ENCODE measurements at regions not wholly inside any gene's neighbourhood (a gene's known extent, or its start where the extent isn't known, plus 50 kb on each side); places are given as distances from the start of the nearest gene placed in this dataset.
"Not testable (repeated sequence)": the region's sequence is repeated elsewhere in the genome, so short reads cannot be mapped to it uniquely, and the experiment has no call there.

DNA sequence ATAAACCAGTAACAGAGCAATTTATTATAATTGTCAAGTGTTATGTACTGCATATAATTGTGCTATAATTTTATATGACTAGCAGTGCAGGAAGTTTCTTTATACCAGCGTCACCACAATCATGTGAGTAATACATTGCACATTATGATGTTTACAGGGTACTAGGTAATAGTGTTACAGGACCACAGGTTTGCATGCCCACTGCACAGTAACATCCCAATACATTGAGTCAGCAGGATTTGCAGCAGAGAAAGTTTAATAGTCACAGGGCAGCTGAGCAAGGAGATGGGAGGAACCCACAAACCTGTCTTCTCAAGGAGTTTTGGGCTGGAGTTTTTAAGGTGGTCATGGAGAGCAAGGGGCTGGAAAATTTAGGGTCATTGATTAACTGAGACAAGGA, 1042.9 kb upstream of the ACVR2A start:
- no peak for DNase-seq (ENCODE audit: low spot score)

DNA sequence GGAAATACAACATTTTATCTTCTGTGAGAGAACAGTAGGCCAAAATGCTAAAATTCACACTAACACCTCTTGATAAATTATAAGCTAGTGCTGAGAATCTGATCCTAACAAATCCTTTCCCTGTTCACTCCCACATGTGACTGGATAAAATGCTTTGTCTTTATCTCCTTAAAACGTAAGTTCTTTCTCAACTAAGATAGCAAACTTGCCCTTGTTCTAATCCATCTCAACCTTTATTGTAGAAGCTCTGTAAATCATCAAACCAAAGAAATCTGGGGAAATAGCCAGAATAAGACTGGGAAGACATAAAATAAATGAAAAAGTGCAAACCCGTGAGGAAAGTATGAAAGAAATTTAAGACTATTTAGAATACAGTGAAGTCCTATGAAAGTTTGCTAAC, 1058.4 kb upstream of the ACVR2A start:
- no peak for DNase-seq (ENCODE audit: low spot score)

DNA sequence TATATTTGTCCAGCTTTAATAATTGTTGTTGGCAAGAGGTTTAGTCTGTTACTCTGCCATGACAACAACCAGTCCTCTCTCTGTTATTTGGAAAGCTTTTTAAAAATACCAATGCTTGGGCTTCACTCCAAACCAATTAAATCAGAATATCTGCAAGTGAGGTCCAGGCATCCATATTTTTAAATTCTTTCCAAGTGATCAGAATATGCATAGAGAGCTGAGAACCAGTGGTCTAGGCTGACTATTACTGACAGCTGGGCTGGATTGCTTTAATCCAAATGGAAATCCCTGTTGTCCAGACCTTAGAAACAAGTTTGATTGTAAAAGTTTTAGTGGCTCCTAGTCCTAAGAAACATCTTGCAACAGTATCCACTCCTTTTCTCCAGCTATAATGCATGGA, 1059.7 kb upstream of the ACVR2A start:
- no peak for DNase-seq (ENCODE audit: low spot score)

DNA sequence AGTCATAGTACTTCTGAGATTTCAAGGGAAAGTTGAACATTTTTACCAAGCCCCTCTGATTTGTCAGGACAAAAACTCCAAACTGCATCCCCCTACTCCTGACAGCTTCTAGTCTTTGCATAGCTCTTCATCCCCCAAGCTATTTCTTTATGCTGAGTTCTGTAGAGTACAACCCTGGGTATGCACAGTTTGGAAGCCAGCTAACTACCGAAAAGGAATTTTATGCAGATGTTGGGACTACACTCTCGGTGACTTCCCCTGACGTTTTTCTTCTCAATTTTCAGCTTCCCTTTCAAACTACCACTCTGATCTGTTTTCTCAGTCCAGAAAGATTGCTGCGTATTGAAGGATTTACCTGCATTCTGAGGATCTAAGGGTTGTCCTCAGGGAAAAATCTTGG, 1060.2 kb upstream of the ACVR2A start:
- DNase-seq (ENCODE audit: low spot score): no peak

DNA sequence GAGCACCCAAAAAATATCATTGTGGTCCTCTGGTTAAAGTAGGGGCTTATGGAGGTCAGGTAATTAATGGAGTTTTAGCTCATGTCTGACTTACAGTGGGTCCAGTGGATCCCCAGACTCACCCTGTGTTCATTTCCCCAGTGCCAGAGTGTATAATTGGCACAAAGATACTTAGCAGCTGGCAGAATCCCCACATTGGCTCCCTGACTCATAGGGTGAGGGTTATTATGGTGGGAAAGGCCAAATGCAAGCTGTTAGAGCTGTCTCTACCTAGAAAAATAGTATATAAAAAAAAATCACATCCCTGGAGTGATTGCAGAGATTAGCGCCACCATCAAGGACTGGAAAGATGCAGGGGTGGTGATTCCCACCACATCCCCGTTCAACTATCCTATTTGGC, 1067.6 kb upstream of the ACVR2A start:
- DNase-seq (ENCODE audit: low spot score): no peak

DNA sequence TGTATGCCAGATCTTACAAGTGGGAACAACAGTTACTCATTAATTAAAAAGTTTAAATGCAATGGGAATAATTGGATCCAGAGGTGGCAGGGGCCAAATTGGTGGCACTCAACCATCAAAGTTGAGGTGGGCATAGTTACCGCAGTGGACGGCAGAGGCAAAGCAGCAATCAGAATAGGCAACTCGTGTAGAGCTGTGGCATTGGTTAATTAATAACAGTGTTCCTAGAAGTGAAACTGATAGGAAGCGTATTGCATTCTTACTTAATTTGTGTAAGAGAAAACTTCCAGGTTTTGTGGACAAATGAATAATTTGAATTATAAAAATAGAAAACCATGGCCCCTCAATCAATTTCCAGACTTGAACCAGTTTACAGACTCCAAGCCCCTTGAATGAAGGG, 1068.2 kb upstream of the ACVR2A start:
- DNase-seq (ENCODE audit: low spot score): no peak

DNA sequence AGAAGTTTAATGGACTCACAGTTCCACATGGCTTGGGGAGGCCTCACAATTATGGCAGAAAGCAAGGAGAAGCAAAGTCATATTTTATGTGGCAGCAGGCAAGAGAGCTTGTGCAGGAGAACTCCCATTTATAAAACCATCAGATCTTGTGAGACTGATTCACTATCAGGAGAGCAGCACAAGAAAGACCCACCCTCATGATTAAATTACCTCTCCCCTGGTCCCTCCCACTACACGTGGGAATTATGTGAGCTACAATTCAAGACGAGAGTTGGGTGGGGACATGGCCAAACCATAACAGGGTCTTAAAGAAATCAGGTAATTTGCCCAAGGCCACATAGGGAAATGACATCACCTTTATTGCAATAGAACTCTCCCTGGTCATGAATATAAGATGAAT, 1073.3 kb upstream of the ACVR2A start:
- no peak for DNase-seq (ENCODE audit: low spot score)

DNA sequence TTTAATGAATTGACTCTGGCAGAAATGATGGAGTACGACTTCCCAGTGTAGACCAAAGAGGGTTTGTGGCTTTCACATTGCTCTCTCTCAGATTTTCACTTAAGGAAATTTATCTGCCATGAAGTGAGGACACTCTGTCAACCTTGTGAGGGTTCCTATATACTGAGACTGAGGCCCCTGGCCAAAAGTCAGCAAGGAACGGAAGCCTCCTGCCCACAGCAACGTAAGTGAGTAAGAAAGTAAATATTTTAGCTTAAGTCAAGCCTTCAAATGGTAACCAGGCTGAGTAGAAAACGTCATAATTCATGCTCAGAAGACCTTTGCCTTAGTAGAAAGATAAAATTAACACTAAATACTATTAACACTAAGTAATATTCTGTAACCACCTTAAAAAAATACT, 1080.5 kb upstream of the ACVR2A start:
- no peak for DNase-seq (ENCODE audit: low spot score)

DNA sequence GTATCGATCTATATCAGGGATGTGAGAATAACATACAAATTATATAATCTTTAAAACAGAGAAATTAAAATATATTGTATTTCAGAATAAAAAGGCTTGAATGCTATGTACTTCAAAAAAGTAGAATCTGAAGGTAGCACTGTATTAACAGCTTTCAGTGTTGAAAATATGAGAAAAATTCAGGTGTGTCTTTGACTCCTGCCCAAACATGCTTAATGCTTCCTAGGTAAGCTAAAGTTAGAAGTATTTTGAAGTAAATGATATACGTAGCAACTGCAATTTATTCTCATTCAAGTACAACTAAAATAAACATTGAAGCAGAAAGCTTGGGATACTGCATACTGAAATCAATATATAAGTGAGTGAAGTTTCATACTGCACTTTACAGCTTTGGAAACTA, 1082.0 kb upstream of the ACVR2A start:
- DNase-seq (ENCODE audit: low spot score): no peak

DNA sequence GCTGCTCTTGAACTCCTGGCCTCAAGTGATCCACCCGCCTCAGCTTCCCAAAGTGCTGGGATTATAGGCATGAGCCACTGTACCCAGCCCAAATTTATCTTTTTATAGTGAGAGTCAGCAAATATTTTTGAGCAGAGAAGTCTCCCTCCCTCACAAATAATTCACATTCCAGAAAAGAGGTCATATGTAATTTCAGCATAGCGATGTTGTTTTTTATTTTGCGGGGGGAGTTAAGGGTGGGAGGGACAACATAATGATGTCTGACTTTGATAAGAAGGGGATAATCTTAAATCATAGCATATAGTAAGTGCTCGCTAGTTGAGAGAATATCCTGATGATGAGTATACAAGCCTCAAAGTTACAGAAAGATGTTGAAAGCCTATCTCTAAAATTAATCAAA, 1090.2 kb upstream of the ACVR2A start:
- DNase-seq (ENCODE audit: low spot score): no peak

DNA sequence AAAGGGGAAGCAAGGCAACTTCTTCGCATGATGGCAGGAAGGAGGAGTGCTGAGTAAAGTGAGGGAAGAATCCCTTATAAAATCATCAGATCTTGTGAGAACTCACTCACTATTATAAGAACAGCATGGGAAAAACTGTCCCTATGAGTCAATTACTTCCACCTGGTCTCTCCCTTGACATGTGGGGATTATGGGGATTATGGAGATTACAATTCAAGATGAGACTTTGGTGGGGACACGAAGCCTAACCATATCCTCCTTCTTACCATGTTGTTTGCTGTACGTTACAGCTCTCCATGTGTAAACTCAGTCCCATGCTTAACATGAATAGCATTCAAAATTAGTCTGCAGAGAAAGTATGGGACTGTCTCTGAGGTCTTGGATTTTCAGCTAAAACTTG, 1096.8 kb upstream of the ACVR2A start:
- no peak for DNase-seq (ENCODE audit: low spot score)

DNA sequence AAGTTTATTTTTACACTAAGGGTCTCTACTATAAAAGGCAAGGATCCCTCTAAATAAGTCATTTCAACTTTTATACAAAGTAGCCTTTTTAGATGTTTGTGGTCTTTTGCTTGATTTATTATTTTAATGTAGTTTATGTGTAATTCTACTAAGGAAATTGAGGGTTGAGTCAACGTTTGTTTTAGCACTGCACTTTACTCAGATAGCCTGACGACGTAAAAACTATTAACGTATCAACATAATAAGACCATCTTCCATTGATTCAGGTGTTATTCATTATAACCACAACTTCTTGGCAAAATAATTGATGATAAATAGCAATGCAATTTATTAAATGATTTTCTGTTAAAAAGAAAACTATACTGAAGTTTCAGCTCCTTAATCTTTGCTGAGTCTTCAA, 1103.6 kb upstream of the ACVR2A start:
- no peak for DNase-seq (ENCODE audit: low spot score)

DNA sequence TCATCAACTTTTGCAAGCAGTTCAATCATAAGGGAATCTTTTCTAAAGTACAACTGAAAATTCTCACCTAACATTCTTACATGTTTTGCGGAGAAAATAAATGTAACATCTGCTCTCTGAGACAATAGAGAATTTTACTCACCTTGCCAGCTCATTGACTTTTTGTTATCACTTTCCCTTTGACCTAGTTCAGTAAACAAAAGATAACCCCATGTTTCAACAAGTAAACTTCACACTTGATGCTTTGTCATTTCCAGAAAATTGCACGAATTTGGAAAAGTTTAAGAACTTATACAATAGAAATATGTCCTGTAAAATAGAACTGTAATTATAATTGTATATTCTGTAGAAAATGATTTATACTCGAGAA, 1110.0 kb upstream of the ACVR2A start:
- no peak for DNase-seq (ENCODE audit: low spot score)

DNA sequence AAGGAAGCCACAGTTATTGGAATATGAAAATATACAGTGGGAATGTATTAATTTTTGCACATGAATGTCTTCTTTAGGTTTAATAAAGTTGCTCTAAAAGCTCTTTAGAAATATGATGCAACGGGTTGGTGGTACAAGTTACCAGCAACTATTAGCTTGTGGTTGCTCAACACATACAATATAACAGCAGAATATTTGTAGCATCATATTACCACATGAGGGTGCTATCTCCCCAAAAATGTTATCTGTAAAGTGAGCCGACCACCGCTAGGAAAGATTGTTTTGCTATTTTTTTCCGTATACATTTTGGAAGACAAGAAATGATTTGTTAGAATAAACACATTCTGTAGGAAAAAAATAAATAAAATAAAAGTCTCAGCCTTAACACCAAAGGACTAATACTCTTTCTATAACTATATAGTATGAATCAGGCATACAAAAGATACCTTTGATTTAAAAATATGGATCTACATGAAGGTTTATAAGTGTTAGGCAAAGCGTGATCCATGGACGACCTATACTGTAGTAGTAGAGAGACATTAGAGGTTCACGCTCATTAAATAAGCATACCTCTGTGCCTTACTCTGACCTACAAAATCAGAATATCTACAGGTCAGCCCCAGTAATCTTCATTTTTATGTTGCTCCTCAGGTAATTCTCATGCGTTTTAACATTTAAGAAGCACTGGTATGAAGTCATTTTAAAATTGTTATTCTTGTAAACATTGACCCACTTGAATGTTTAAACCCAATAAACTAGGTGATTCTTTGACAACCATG, 1110.6 kb upstream of the ACVR2A start:
- peak; percentile 13 for DNase-seq (ENCODE audit: low spot score)

DNA sequence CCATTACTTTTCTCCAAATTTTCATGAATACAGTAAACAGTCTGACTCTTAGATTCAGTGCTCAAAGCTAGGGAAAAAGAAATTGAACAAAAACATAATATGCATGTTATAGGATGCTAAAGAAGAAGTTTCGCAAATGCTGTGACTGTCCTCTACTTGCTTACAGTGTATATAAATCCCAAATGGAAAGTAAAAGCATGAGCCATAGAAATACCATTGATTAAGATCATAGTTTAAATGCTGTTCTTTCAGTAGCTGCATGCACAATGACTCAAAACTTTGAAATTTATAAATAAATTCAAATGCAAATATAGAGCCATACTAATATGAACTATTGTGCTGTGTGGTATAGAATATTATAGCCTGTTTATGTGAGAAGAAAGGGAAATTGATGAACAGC, 1113.9 kb upstream of the ACVR2A start:
- DNase-seq (ENCODE audit: low spot score): no peak

DNA sequence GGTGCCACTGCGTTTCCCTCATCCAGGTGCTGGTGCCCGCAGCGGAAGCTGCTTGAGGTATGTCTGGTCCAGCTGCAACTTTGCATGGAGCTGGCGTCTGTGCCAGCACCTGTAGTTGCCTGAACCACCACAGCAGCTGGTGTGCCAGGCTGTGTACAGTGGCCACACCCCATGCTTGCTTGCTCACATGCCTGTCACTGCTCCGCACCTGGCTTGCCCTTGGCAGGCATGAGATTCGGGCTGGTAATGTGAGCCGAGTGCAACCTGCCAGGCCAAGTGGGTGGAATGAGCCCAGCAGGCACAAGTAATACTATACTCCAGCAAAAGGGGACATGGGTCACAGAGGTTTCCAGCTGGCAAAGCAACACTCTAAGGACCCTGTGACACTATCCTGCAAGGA, 1123.3 kb upstream of the ACVR2A start:
- no peak for DNase-seq (ENCODE audit: low spot score)

DNA sequence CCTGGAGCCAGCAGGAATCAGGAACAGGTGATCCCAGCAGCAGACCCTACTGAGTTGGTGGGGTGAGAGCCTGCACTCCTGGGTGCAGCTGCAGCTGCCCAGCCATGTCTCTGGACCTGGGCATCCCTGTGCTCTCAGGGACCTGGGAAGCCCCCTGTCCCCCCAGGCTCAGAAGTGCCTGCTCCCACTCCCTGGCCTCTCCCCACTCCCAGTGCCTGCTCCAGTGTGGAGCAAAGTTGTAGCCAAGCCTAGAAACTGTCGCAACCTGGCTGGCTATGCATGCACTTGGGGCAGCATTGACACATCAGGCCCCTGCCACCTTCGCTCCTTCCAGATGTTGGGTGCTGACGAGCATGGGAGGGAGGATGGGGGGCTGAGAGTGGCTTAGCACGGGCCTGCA, 1124.7 kb upstream of the ACVR2A start:
- no peak for DNase-seq (ENCODE audit: low spot score)

DNA sequence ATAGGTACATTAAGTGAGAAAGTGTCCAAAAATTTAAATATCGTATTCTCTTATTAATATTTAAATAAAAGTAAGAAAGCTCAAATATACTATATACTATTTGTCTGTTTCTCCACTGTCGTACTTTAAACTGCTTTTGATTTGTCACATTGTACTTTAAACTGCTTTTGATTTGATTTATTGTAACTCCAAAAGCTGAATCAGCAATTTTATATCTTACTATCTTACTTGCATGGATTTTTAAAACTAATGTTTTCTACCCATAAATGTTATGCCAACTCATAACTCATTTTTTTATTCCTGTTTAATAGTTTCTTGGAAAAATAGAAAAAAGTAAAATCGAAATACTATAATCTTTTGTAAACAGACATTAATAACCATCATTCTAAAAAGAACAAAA, 1128.2 kb upstream of the ACVR2A start:
- DNase-seq (ENCODE audit: low spot score): no peak

DNA sequence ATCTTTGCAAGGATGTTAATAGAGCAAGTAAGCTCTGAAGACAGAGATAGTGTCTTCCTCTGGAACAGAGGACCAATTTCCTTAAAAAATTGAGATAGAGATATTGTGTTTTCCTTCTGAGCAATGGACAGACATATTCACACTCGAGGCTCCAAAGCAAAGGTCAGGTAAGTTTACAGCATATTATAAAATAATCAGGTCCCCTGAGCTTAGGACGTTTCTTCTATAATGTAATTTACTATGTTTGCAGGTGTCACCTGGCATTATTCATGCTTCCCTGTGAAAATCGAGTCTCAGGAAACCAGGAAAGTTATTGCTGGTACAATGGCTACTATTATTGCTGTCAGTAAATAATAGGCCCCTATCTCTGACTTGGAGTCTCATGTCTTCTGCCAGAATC, 1135.8 kb upstream of the ACVR2A start:
- no peak for DNase-seq (ENCODE audit: low spot score)

DNA sequence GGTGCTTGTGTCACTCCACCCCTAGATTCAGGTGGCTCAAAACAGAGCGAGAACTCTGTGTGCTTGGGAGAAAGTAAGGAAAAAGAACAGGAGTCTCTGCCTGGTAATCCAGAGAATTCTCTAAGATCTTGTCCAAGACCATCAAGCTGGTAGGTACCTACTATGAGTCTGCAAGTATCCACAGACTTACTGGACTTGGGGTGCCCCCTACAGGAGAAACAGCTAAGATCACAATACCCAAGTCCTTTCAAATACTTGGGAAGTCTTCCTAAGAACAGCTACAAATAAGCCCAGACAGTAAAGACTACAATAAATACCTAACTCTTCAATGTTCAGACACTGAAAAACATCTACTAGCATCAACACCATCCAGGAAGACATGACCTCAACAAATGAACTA, 1143.6 kb upstream of the ACVR2A start:
- DNase-seq (ENCODE audit: low spot score): no peak

DNA sequence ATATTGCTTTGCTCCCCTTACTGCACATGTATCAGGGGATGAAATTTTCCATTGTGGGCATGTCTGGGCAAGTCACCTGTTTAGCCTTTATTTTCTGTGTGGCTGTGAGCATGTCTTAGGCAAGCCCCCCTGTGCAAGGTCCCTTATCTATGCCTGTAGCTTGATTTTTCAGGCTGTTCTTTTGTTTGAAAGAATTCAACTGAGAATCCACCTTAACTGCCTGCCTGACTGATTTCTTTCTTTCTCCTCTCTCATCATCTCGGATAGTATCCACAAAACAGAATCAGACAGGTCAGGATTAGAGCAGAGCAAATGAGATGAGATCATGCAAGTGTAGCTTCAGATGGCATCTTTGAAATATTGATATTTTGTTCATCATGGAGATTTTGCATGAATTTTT, 1147.5 kb upstream of the ACVR2A start:
- DNase-seq (ENCODE audit: low spot score): no peak

DNA sequence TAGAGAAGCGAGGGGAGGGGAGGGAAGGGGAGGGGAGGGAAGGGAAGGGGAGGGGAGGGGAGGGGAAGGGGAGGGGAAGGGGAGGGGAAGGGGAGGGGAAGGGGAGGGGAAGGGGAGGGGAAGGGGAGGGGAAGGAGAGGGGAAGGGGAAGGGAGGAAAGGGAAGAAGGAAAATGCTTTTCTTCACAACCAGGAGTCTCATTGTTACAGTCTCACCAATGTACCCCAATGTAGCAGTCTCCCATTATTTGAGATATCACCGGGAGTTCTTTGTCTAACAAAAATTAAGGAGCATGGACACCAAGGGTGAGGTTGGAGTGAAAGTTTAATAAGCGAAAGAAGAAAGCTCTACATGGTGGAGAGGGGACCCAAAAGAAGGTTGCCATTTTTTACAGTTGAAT, 1148.0 kb upstream of the ACVR2A start:
- DNase-seq (ENCODE audit: low spot score): not testable (repeated sequence)

DNA sequence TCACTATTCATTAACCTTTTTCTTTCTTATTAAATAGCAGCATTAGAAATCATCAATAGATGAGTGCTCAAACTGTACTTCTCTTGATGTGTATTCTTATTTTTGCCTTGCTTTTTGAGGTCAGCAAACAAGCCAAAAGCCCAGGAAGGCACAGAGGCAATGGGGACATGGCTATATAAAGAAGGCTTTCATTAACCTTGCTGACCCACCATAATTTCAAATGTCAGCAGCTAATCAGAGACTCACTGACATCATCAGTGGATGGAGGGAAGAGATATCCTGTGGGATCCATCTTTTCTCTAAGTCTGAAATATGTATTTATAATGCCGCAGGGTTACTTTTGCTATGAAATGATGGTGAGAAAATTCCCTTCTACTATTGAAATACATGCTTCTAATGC, 1162.8 kb upstream of the ACVR2A start:
- no peak for DNase-seq (ENCODE audit: low spot score)

DNA sequence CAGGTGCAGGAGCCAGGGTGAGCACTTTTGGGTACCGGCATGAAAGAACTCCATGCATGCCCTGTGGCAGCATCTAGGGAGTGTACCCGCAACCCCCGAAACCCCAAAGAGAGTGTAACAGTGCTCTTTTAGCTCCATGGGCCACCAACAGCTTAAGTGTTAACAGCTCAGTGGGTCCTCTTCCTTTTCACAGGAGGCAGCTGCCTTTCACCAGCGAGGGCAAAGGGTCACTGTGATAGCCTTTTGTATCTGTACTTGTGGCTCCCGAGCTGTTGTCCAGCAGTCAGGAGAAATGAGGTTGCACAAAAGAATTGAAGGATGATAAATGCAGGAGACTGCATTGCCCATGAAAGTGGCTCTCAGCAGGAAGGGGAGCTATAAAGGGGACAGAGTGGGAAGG, 1166.3 kb upstream of the ACVR2A start:
- no peak for DNase-seq (ENCODE audit: low spot score)

DNA sequence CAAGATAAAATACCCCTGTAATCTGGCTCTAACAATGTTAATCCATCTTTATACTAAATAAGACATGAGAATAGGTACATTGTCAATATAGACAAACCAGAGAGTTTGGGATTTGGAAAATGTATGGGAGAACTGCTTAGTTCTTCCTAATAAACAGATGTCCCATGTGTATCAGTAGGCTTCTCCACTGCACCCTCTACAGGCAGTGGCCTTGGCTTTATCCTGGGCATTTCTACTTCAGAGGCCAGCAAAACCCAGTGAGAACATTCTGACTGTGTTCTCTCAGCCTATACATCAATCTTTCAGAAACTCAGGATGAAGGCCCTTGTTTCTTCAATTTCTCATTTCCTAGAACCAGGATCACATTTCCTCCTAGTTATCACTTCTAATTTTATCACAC, 1167.5 kb upstream of the ACVR2A start:
- DNase-seq (ENCODE audit: low spot score): no peak
